SK-N-MC (cell line): ENCODE measurements at regions not wholly inside any gene's neighbourhood (a gene's known extent, or its start where the extent isn't known, plus 50 kb on each side); places are given as distances from the start of the nearest gene placed in this dataset.

Experiments used
- EZH2 ChIP-seq: fragments of 200-600 bp; sonication (generic); IDR thresholded peaks from one replicate; pipeline ENCODE4 v1.6.1; 2017; ENCODE audit warnings: antibody characterized with exemption
- FOXP2 ChIP-seq: optimal IDR thresholded peaks from 2 replicates; pipeline ENCODE3; 2011; ENCODE audit warnings: mild to moderate bottlenecking, moderate library complexity; ENCODE audit not compliant: insufficient read depth; ENCODE audit errors: extremely low read length, control extremely low read depth
- POLR2AphosphoS5 ChIP-seq: IDR thresholded peaks from 2 replicates; pipeline ENCODE4 v1.6.1; 2012; ENCODE audit warnings: mild to moderate bottlenecking, low read depth, low read length, borderline replicate concordance

- TF ChIP-seq EZH2 (no peak), POLR2AphosphoS5 (no peak), FOXP2 (no peak)
Measured at GRCh38 chr2:175730050-175730449, 272.0 kb downstream of the LNPK start.
